ENCODE measurements at regions not wholly inside any gene's neighbourhood (a gene's known extent, or its start where the extent isn't known, plus 50 kb on each side); places are given as distances from the start of the nearest gene placed in this dataset.

DNA sequence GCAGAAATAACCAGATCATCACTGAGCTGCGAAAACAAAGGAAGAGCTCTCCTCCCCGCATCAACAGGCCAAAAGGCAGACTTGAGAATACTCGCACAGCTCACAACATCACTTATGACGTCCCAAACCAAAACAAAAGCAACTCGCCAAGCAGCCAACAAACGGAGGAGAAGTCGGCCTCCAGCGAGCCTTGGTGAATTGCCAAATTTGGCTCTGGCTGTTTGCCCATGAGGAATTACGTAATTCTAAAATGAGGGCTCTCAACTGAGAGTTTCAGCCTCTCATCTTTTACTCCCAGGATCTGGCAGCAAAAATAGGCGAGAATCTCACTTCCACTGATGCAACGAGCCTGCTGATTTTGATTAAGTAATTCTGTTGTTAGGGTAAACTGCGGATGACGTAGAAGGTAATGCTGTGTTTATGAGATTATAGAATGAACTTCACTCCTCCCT is 51.7 kb upstream of the SEMA6A start:
- Histone ChIP-seq H3K36me3 (ENCODE audit: control insufficient read depth in 2 of 2, insufficient read depth in 2 of 2, low read length in 1 of 2) (no peaks in the 10 kb centered on the region), H3K4me1 (ENCODE audit: control insufficient read depth in 2 of 2, insufficient read depth in 2 of 2, low read length in 1 of 2) (no peaks in the 10 kb centered on the region), H3K27me3 (ENCODE audit: control insufficient read depth in 1 of 2, insufficient read depth in 2 of 2, low read length in 2 of 2) (no peaks in the 10 kb centered on the region), H3K4me3 (ENCODE audit: low read depth in 1 of 2, low read length in 2 of 2) (no peak overlapping the region), H3K27ac (ENCODE audit: low read depth in 2 of 2, low read length in 1 of 2) (no peak overlapping the region), H3K9me3 (ENCODE audit: control insufficient read depth in 2 of 2, insufficient read depth in 1 of 2, low read depth in 1 of 2, low read length in 1 of 2) (no peaks in the 10 kb centered on the region)
- WGBS, 2 donors: 11 to 23% methylated on average over 13 of the region's 13 CpGs
